GM12878 (cell line): ENCODE measurements at regions not wholly inside any gene's neighbourhood (a gene's known extent, or its start where the extent isn't known, plus 50 kb on each side); places are given as distances from the start of the nearest gene placed in this dataset.

Source experiments
- ATAC-seq: fragments of 200-7000 bp; cut with Tn5 transposase; 3 replicates; pipeline ENCODE4 v1.9.1; 2020; ENCODE audit warnings: mild to moderate bottlenecking, moderate library complexity
- BruUV-seq: library from RNA; stranded (reverse); fragments of 400-500 nt; replicated peaks from 2 replicates; lab custom pipeline; 2021; lab: Mats Ljungman, UMichigan
- CTCF ChIA-PET: fragments of 300-600 bp; sonication (Branson Sonifier 250); formaldehyde crosslinking; extraction: SDS; loops from one replicate; lab custom pipeline; 2021; ENCODE audit warnings: inconsistent platforms; lab: Yijun Ruan, JAX
- POLR2A ChIA-PET: fragments of 350-600 bp; formaldehyde crosslinking; extraction: SDS; loops from one replicate; lab custom pipeline; 2021; ENCODE audit warnings: inconsistent platforms; lab: Charles Lee
- RAD21 ChIA-PET: fragments of 300-600 bp; sonication (Branson Sonifier 250); formaldehyde crosslinking; loops from one replicate; lab custom pipeline; 2023; ENCODE audit warnings: antibody characterized with exemption; ENCODE audit not compliant: unreplicated experiment; lab: Charles Lee
- SMC1A ChIA-PET: fragments of 300-600 bp; sonication (Branson Sonifier 250); formaldehyde crosslinking; loops from one replicate; lab custom pipeline; 2023; ENCODE audit not compliant: unreplicated experiment, uncharacterized antibody; lab: Charles Lee
- DNase-seq: peaks from one replicate; pipeline ENCODE4 v3.0.0-alpha.2; 2011; ENCODE audit warnings: low read depth, low spot score
- FAIRE-seq: peaks from 3 replicates; lab custom pipeline; 2011; peaks lifted over from hg19 to GRCh38; lab: Jason Lieb, UNC
- H2AFZ ChIP-seq: 2 replicates; pipeline ENCODE4 v1.6.0; 2011; ENCODE audit warnings: low read depth, low read length, control low read depth; ENCODE audit not compliant: control insufficient read depth
- H3K27ac ChIP-seq: 2 replicates; pipeline ENCODE4 v1.5.1; 2011; ENCODE audit warnings: control low read depth; ENCODE audit not compliant: control insufficient read depth, insufficient read depth
- H3K27me3 ChIP-seq, 2 experiments: replicated peaks in 1 of 2; 2 replicates each; pipeline versions ENCODE4 v1.6.0 to v1.6.1; 2011; ENCODE audit warnings: low read length in 1 of 2; ENCODE audit not compliant: control insufficient read depth in 2 of 2, insufficient read depth in 2 of 2
- H3K36me3 ChIP-seq, 2 experiments: 2 replicates each; pipeline ENCODE4 v1.5.1; 2011; ENCODE audit warnings: low read length in 1 of 2; ENCODE audit not compliant: control insufficient read depth in 2 of 2, insufficient read depth in 2 of 2
- H3K4me1 ChIP-seq: 2 replicates; pipeline ENCODE4 v1.6.1; 2011; ENCODE audit warnings: mild to moderate bottlenecking, low read length, moderate library complexity, mixed read lengths; ENCODE audit not compliant: control insufficient read depth, insufficient read depth
- H3K4me2 ChIP-seq: 2 replicates; pipeline ENCODE4 v1.6.0; 2011; ENCODE audit warnings: control low read depth; ENCODE audit not compliant: control insufficient read depth, insufficient read depth
- H3K4me3 ChIP-seq: fragments of 200-600 bp; sonication (generic); 2 replicates; pipeline ENCODE4 v1.5.1; 2016
- H3K79me2 ChIP-seq: 2 replicates; pipeline ENCODE4 v1.6.0; 2011; ENCODE audit warnings: low read length; ENCODE audit not compliant: control insufficient read depth, insufficient read depth
- H3K9ac ChIP-seq: 2 replicates; pipeline ENCODE4 v1.8.0; 2011; ENCODE audit warnings: low read length, control low read depth, mixed read lengths; ENCODE audit not compliant: control insufficient read depth, insufficient read depth
- H3K9me3 ChIP-seq: replicated peaks from 3 replicates; pipeline ENCODE4 v1.5.1; 2011; ENCODE audit warnings: mild to moderate bottlenecking, low read length; ENCODE audit not compliant: control insufficient read depth, insufficient read depth
- H4K20me1 ChIP-seq: 2 replicates; pipeline ENCODE4 v1.6.0; 2011; ENCODE audit not compliant: control insufficient read depth, insufficient read depth
- BHLHE40 ChIP-seq, 2 experiments: fragments of 450-650 bp in 1 of 2; IDR thresholded peaks; 2 replicates each; pipeline ENCODE4 v1.6.1; 2011 to 2017; ENCODE audit warnings: low read depth in 2 of 2, borderline replicate concordance in 1 of 2, improper control_type of control experiment in 1 of 2, low read length in 1 of 2, mild to moderate bottlenecking in 1 of 2
- FOS ChIP-seq: IDR thresholded peaks from 3 replicates; pipeline ENCODE4 v1.6.1; 2011; ENCODE audit warnings: borderline replicate concordance; ENCODE audit not compliant: insufficient read length; ENCODE audit errors: extremely low read depth
- MEF2B ChIP-seq: fragments of 450-650 bp; IDR thresholded peaks from 2 replicates; pipeline ENCODE4 v1.6.1; 2018; ENCODE audit warnings: mild to moderate bottlenecking, moderate library complexity; ENCODE audit not compliant: partially characterized antibody, poor library complexity, severe bottlenecking
- MYB ChIP-seq: fragments of 150-350 bp; IDR thresholded peaks from 2 replicates; pipeline ENCODE4 v1.6.1; 2014; ENCODE audit warnings: mild to moderate bottlenecking, low read depth, low read length, borderline replicate concordance
- NFXL1 ChIP-seq: fragments of 450-650 bp; IDR thresholded peaks from 2 replicates; pipeline ENCODE4 v1.6.1; 2017; ENCODE audit warnings: antibody characterized with exemption, mild to moderate bottlenecking, borderline replicate concordance
- PAX5 ChIP-seq: IDR thresholded peaks from 2 replicates; pipeline ENCODE4 v1.6.1; 2011; ENCODE audit warnings: low read depth, low read length, borderline replicate concordance
- TCF3 ChIP-seq: IDR thresholded peaks from 2 replicates; pipeline ENCODE4 v1.6.1; 2012; ENCODE audit warnings: low read depth, mild to moderate bottlenecking, low read length, borderline replicate concordance; ENCODE audit not compliant: insufficient read depth
- WGBS: methylation state at CpG from one replicate; pipeline ENCODE4 v1.1.6; 2016; ENCODE audit warnings: low lambda C conversion rate; ENCODE audit not compliant: insufficient replicate concordance, insufficient coverage; ENCODE audit errors: missing lambda C conversion rate; 5-methylcytosine and 5-hydroxymethylcytosine counted together
- in situ Hi-C: fragments of 300-500 bp; cut with MboI; formaldehyde crosslinking; loops from 9 replicates; pipeline ENCODE4 v1.14.3; 2018; ENCODE audit warnings: mixed read lengths
- intact Hi-C: fragments of 100-400 bp; cut with micrococcal nuclease; formaldehyde crosslinking; loops from one replicate; pipeline ENCODE4 v1.14.2; 2022; ENCODE audit not compliant: unreplicated experiment
- TF ChIP-seq, protein P1 (sequence below): fragments of 450-650 bp; IDR thresholded peaks from 2 replicates; pipeline ENCODE4 v1.6.1; 2016; ENCODE audit warnings: mild to moderate bottlenecking, moderate library complexity, borderline replicate concordance
- TF ChIP-seq, protein P2 (sequence below): fragments of 450-650 bp; IDR thresholded peaks from 2 replicates; pipeline ENCODE4 v1.6.1; 2014; ENCODE audit warnings: mild to moderate bottlenecking
- TF ChIP-seq, protein P3 (sequence below): IDR thresholded peaks from 2 replicates; pipeline ENCODE4 v1.6.1; 2012; ENCODE audit warnings: improper control_type of control experiment, low read depth, low read length; ENCODE audit not compliant: insufficient replicate concordance

DNA sequence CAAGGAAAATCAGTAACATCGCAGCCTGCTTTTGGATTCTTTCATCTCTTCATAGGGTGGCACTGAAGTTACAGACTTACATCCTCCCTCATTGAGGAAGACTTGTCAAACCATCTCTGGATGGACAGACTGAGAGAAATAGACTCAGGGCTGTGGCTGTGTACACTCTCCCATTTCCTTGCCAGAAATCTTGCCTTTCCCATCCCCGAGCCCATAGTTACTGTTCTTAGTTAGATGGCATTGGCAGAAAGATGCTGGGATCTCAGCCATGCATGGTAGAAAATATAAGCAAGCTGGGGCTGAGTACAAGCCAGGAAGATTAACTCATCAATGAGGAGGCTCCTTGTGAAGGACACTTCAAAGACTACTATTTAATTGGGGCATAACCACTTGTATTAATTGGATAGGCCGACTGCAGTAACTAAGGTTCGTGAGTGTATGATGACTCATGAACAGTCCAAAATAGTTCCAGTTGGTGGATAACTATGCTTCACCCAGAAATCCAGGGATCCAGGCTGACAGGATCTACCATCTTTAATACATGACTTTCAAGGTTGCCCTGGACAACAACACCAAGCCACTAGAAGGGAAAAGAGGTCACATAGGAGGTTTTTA lies 137.9 kb downstream of the TMEM38B start (continued):
- TF ChIP-seq, protein P1, sequence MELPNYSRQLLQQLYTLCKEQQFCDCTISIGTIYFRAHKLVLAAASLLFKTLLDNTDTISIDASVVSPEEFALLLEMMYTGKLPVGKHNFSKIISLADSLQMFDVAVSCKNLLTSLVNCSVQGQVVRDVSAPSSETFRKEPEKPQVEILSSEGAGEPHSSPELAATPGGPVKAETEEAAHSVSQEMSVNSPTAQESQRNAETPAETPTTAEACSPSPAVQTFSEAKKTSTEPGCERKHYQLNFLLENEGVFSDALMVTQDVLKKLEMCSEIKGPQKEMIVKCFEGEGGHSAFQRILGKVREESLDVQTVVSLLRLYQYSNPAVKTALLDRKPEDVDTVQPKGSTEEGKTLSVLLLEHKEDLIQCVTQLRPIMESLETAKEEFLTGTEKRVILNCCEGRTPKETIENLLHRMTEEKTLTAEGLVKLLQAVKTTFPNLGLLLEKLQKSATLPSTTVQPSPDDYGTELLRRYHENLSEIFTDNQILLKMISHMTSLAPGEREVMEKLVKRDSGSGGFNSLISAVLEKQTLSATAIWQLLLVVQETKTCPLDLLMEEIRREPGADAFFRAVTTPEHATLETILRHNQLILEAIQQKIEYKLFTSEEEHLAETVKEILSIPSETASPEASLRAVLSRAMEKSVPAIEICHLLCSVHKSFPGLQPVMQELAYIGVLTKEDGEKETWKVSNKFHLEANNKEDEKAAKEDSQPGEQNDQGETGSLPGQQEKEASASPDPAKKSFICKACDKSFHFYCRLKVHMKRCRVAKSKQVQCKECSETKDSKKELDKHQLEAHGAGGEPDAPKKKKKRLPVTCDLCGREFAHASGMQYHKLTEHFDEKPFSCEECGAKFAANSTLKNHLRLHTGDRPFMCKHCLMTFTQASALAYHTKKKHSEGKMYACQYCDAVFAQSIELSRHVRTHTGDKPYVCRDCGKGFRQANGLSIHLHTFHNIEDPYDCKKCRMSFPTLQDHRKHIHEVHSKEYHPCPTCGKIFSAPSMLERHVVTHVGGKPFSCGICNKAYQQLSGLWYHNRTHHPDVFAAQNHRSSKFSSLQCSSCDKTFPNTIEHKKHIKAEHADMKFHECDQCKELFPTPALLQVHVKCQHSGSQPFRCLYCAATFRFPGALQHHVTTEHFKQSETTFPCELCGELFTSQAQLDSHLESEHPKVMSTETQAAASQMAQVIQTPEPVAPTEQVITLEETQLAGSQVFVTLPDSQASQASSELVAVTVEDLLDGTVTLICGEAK = no peak
- TF ChIP-seq MYB (no peak), NFXL1 (no peak)

DNA sequence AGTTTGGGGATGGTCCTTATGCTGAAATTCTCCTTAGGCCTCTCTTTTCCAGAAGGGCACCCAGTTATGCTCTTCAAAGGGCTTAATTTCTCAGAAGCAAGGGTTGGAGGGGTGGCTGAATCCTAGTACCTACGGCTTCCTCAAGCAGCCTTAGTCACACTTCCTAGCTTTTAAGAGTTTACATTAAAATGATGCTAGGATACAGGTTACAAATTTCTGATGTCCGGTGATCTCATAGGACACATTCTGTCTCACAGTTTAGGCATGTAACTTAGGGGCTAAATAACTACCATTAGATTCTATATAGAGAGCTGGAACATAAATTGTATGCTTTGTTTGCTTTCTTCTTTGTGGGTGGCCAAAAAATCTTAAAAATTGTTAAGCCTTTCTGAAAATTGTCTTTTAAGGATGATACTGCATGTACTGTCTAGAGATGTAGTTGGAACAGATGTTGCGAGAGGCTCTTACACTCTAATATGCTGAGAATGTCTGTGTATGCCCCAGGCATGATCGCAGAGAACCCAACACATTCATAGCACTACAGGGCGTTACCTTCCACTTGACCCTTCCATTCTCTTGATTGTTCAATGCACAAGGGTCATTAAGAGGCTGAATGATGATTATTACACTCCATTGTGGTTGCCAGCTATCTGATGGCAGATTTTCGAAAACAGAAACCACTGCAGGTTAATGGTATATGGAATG lies 139.1 kb downstream of the TMEM38B start:
- no peak overlapping the region for H3K9ac ChIP-seq
- 20% methylated on average over 6 of the region's 6 CpGs for WGBS
- no peaks in the 10 kb centered on the region for H4K20me1 ChIP-seq
- DNase-seq (no peak), ATAC-seq (no peak), FAIRE-seq (no peak)
- intact Hi-C loops (no loop called here), in situ Hi-C loops (no loop called here)
- RAD21 ChIA-PET = no interaction called here
- no peaks in the 10 kb centered on the region for H3K36me3 ChIP-seq
- BruUV-seq = no TSS peak
- no peaks in the 10 kb centered on the region for H3K9me3 ChIP-seq
- no peaks in the 10 kb centered on the region; a peak in 1 of 4 replicates for H3K27me3 ChIP-seq
- no peaks in the 10 kb centered on the region for H3K79me2 ChIP-seq
- no peak overlapping the region for H3K4me2 ChIP-seq
- POLR2A ChIA-PET = no interaction called here
- CTCF ChIA-PET = no interaction called here
- no peaks in the 10 kb centered on the region for H3K4me1 ChIP-seq
- H3K27ac ChIP-seq = no peak overlapping the region
- no peak overlapping the region for H2AFZ ChIP-seq
- SMC1A ChIA-PET = no interaction called here
- no peak overlapping the region for H3K4me3 ChIP-seq
- no peak for TF ChIP-seq PAX5
- TF ChIP-seq MEF2B = no peak
- TF ChIP-seq, protein P2, sequence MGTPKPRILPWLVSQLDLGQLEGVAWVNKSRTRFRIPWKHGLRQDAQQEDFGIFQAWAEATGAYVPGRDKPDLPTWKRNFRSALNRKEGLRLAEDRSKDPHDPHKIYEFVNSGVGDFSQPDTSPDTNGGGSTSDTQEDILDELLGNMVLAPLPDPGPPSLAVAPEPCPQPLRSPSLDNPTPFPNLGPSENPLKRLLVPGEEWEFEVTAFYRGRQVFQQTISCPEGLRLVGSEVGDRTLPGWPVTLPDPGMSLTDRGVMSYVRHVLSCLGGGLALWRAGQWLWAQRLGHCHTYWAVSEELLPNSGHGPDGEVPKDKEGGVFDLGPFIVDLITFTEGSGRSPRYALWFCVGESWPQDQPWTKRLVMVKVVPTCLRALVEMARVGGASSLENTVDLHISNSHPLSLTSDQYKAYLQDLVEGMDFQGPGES = no peak
- TF ChIP-seq BHLHE40 (IDR thresholded peaks at IDR 0.05; ENCODE audit: borderline replicate concordance in 1 of 2, low read depth in 2 of 2, low read length in 1 of 2) = no peak
- TF ChIP-seq FOS = no peak
- TF ChIP-seq, protein P3, sequence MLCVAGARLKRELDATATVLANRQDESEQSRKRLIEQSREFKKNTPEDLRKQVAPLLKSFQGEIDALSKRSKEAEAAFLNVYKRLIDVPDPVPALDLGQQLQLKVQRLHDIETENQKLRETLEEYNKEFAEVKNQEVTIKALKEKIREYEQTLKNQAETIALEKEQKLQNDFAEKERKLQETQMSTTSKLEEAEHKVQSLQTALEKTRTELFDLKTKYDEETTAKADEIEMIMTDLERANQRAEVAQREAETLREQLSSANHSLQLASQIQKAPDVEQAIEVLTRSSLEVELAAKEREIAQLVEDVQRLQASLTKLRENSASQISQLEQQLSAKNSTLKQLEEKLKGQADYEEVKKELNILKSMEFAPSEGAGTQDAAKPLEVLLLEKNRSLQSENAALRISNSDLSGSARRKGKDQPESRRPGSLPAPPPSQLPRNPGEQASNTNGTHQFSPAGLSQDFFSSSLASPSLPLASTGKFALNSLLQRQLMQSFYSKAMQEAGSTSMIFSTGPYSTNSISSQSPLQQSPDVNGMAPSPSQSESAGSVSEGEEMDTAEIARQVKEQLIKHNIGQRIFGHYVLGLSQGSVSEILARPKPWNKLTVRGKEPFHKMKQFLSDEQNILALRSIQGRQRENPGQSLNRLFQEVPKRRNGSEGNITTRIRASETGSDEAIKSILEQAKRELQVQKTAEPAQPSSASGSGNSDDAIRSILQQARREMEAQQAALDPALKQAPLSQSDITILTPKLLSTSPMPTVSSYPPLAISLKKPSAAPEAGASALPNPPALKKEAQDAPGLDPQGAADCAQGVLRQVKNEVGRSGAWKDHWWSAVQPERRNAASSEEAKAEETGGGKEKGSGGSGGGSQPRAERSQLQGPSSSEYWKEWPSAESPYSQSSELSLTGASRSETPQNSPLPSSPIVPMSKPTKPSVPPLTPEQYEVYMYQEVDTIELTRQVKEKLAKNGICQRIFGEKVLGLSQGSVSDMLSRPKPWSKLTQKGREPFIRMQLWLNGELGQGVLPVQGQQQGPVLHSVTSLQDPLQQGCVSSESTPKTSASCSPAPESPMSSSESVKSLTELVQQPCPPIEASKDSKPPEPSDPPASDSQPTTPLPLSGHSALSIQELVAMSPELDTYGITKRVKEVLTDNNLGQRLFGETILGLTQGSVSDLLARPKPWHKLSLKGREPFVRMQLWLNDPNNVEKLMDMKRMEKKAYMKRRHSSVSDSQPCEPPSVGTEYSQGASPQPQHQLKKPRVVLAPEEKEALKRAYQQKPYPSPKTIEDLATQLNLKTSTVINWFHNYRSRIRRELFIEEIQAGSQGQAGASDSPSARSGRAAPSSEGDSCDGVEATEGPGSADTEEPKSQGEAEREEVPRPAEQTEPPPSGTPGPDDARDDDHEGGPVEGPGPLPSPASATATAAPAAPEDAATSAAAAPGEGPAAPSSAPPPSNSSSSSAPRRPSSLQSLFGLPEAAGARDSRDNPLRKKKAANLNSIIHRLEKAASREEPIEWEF = no peak
- no peak for TF ChIP-seq TCF3
